22Rv1 (cell line): ENCODE measurements at regions not wholly inside any gene's neighbourhood (a gene's known extent, or its start where the extent isn't known, plus 50 kb on each side); places are given as distances from the start of the nearest gene placed in this dataset.

ENCODE experiments used
- H3K27ac ChIP-seq: fragments of 450-650 bp; 2 replicates; pipeline ENCODE4 v1.5.1; 2017
- CTCF ChIP-seq: fragments of 450-650 bp; IDR thresholded peaks from 2 replicates; pipeline ENCODE4 v1.5.1; 2017; ENCODE audit warnings: mild to moderate bottlenecking
- ZFX ChIP-seq: fragments of 450-650 bp; IDR thresholded peaks from 2 replicates; pipeline ENCODE4 v1.6.1; 2017; ENCODE audit warnings: antibody characterized with exemption, borderline replicate concordance

- H3K27ac ChIP-seq, result no peak overlapping the region
- TF ChIP-seq ZFX (no peak), CTCF (no peak)
Observed at GRCh38 chr7:84605301-84605700, 410.7 kb upstream of the SEMA3A start.

GRCh38 chr7:84603545-84603944 is 409.0 kb upstream of the SEMA3A start:
- no peak overlapping the region for H3K27ac ChIP-seq
- no peak for TF ChIP-seq ZFX
- no peak for TF ChIP-seq CTCF

- H3K27ac ChIP-seq, result no peak overlapping the region
- no peak for TF ChIP-seq ZFX
- no peak for TF ChIP-seq CTCF
Observed at GRCh38 chr7:84595026-84595425, 400.4 kb upstream of the SEMA3A start.

- no peak overlapping the region for H3K27ac ChIP-seq
- TF ChIP-seq ZFX (no peak), CTCF (no peak)
Observed at GRCh38 chr7:84591897-84592296, 397.3 kb upstream of the SEMA3A start.

- TF ChIP-seq ZFX, result no peak
- no peak for TF ChIP-seq CTCF
- no peak overlapping the region for H3K27ac ChIP-seq
Observed at GRCh38 chr7:84589012-84589411, 394.4 kb upstream of the SEMA3A start.

- no peak overlapping the region for H3K27ac ChIP-seq
- no peak for TF ChIP-seq ZFX
- TF ChIP-seq CTCF, result no peak
Observed at GRCh38 chr7:84583331-84583730, 388.7 kb upstream of the SEMA3A start.

- H3K27ac ChIP-seq, result no peak overlapping the region
- TF ChIP-seq CTCF (no peak), ZFX (no peak)
Observed at GRCh38 chr7:84582747-84583146, 388.2 kb upstream of the SEMA3A start.
